ENCODE measurements at regions not wholly inside any gene's neighbourhood (a gene's known extent, or its start where the extent isn't known, plus 50 kb on each side); places are given as distances from the start of the nearest gene placed in this dataset.

DNA sequence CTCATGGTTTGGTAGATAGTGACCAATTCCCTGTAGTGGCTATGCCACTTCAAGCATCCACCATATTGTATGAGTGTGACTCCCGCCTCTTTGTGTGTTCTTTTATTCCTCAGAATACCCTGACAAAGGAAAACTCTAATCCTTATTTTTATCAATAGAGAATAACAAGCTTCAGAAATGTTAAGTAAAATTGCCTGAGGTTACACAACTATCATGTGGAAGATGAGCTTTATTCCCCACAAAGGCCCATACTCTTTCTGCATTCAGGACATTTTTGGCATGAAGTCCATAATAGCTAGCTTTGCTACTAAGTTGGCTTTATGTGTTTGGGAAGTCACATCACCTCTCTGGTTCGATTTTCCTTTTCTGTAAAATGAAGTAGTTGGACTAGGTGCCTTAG lies 276.8 kb downstream of the PIK3C3 start:
- no peak overlapping the region for H3K9ac ChIP-seq (ENCODE audit: insufficient read depth, low read length)
- no peak for DNase-seq (ENCODE audit: low read depth in 2 of 2)
- H3K27me3 ChIP-seq (ENCODE audit: control insufficient read depth, insufficient read depth, low read length), result no peaks in the 10 kb centered on the region
- H4K20me1 ChIP-seq (ENCODE audit: control insufficient read depth, extremely low read depth, insufficient read depth, low read length), result no peaks in the 10 kb centered on the region
- TF ChIP-seq EZH2 (IDR thresholded peaks at IDR 0.05; ENCODE audit: low read length, missing control alignments), result no peak
- TF ChIP-seq, protein P1, sequence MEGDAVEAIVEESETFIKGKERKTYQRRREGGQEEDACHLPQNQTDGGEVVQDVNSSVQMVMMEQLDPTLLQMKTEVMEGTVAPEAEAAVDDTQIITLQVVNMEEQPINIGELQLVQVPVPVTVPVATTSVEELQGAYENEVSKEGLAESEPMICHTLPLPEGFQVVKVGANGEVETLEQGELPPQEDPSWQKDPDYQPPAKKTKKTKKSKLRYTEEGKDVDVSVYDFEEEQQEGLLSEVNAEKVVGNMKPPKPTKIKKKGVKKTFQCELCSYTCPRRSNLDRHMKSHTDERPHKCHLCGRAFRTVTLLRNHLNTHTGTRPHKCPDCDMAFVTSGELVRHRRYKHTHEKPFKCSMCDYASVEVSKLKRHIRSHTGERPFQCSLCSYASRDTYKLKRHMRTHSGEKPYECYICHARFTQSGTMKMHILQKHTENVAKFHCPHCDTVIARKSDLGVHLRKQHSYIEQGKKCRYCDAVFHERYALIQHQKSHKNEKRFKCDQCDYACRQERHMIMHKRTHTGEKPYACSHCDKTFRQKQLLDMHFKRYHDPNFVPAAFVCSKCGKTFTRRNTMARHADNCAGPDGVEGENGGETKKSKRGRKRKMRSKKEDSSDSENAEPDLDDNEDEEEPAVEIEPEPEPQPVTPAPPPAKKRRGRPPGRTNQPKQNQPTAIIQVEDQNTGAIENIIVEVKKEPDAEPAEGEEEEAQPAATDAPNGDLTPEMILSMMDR (conservative IDR thresholded peaks at IDR 0.05 in 1 of 2, IDR thresholded peaks at IDR 0.05 in 1 of 2; ENCODE audit: low read depth in 1 of 2, low read length in 2 of 2), result no peak
- H3K4me2 ChIP-seq (ENCODE audit: extremely low read depth, insufficient read depth, low read length), result no peak overlapping the region
- no peaks in the 10 kb centered on the region for H3K79me2 ChIP-seq (ENCODE audit: control insufficient read depth, insufficient read depth, low read length)
- no peak overlapping the region for H3K4me3 ChIP-seq (replicated peaks in 1 of 4; ENCODE audit: control extremely low read depth in 1 of 4, insufficient read depth in 1 of 4, low read depth in 3 of 4, low read length in 4 of 4)
- H3K4me1 ChIP-seq (ENCODE audit: control insufficient read depth, extremely low read depth, insufficient read depth, low read length), result no peaks in the 10 kb centered on the region
- H2AFZ ChIP-seq (ENCODE audit: low read length), result no peak overlapping the region
- H3K27ac ChIP-seq (ENCODE audit: insufficient read depth, low read length), result no peak overlapping the region
- no peaks in the 10 kb centered on the region for H3K9me3 ChIP-seq (ENCODE audit: control insufficient read depth, insufficient read depth, low read depth, low read length)
- no peaks in the 10 kb centered on the region for H3K36me3 ChIP-seq (ENCODE audit: control insufficient read depth, insufficient read depth, low read length)

DNA sequence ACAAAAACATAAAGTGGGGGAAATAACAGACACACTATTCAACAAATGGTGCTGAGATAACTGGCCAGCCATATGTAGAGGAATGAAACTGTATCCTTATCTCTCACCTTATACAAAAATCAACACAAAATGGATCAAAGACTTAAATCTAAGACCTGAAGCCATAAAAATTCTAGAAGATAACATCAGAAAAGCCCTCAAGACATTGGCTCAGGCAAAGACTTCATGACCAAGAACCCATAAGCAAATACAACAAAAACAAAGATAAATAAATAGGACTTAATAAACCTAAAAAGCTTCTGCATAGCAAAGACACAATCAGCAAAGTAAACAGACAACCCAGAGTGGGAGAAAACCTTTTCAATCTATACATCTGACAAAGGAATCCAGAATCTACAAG lies 278.9 kb downstream of the PIK3C3 start:
- DNase-seq (ENCODE audit: low read depth in 2 of 2), result no peak
- Histone ChIP-seq H3K79me2 (ENCODE audit: control insufficient read depth, insufficient read depth, low read length) (no peaks in the 10 kb centered on the region), H3K9ac (ENCODE audit: insufficient read depth, low read length) (no peak overlapping the region), H3K36me3 (ENCODE audit: control insufficient read depth, insufficient read depth, low read length) (no peaks in the 10 kb centered on the region), H3K4me3 (replicated peaks in 1 of 4; ENCODE audit: control extremely low read depth in 1 of 4, insufficient read depth in 1 of 4, low read depth in 3 of 4, low read length in 4 of 4) (no peak overlapping the region), H3K4me1 (ENCODE audit: control insufficient read depth, extremely low read depth, insufficient read depth, low read length) (no peaks in the 10 kb centered on the region), H4K20me1 (ENCODE audit: control insufficient read depth, extremely low read depth, insufficient read depth, low read length) (no peaks in the 10 kb centered on the region), H3K27me3 (ENCODE audit: control insufficient read depth, insufficient read depth, low read length) (no peaks in the 10 kb centered on the region), H3K27ac (ENCODE audit: insufficient read depth, low read length) (no peak overlapping the region), H3K9me3 (ENCODE audit: control insufficient read depth, insufficient read depth, low read depth, low read length) (no peaks in the 10 kb centered on the region), H2AFZ (ENCODE audit: low read length) (no peak overlapping the region), H3K4me2 (ENCODE audit: extremely low read depth, insufficient read depth, low read length) (no peak overlapping the region)
- TF ChIP-seq, protein P1 (conservative IDR thresholded peaks at IDR 0.05 in 1 of 2, IDR thresholded peaks at IDR 0.05 in 1 of 2; ENCODE audit: low read depth in 1 of 2, low read length in 2 of 2), result no peak
- no peak for TF ChIP-seq EZH2 (IDR thresholded peaks at IDR 0.05; ENCODE audit: low read length, missing control alignments)

DNA sequence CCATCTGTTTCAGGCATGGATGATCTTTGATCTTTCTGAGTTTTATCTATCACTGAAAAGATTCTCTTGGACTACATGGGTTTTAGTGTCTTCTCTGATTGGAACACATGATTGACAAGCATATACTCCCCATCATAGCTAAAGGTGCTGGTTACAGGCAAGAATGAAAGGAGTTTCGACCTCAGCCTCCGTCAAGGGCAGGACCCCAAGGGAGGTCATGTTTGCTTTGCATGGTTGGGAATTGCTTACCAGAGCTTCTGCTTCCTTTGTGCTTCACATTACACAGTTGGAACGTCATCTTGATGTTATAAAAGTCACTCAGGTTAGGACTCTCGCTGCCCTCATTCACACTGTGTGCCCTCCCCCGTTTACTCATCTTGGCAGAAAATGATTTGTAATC lies 287.7 kb downstream of the PIK3C3 start:
- H3K9ac ChIP-seq (ENCODE audit: insufficient read depth, low read length), result no peak overlapping the region
- no peak overlapping the region for H3K27ac ChIP-seq (ENCODE audit: insufficient read depth, low read length)
- no peaks in the 10 kb centered on the region for H3K79me2 ChIP-seq (ENCODE audit: control insufficient read depth, insufficient read depth, low read length)
- TF ChIP-seq, protein P1 (conservative IDR thresholded peaks at IDR 0.05 in 1 of 2, IDR thresholded peaks at IDR 0.05 in 1 of 2; ENCODE audit: low read depth in 1 of 2, low read length in 2 of 2), result no peak
- TF ChIP-seq EZH2 (IDR thresholded peaks at IDR 0.05; ENCODE audit: low read length, missing control alignments), result no peak
- no peaks in the 10 kb centered on the region for H3K9me3 ChIP-seq (ENCODE audit: control insufficient read depth, insufficient read depth, low read depth, low read length)
- no peak overlapping the region for H3K4me2 ChIP-seq (ENCODE audit: extremely low read depth, insufficient read depth, low read length)
- no peak for DNase-seq (ENCODE audit: low read depth in 2 of 2)
- H4K20me1 ChIP-seq (ENCODE audit: control insufficient read depth, extremely low read depth, insufficient read depth, low read length), result no peaks in the 10 kb centered on the region
- no peaks in the 10 kb centered on the region for H3K36me3 ChIP-seq (ENCODE audit: control insufficient read depth, insufficient read depth, low read length)
- no peaks in the 10 kb centered on the region for H3K27me3 ChIP-seq (ENCODE audit: control insufficient read depth, insufficient read depth, low read length)
- H2AFZ ChIP-seq (ENCODE audit: low read length), result no peak overlapping the region
- no peaks in the 10 kb centered on the region for H3K4me1 ChIP-seq (ENCODE audit: control insufficient read depth, extremely low read depth, insufficient read depth, low read length)
- no peak overlapping the region for H3K4me3 ChIP-seq (replicated peaks in 1 of 4; ENCODE audit: control extremely low read depth in 1 of 4, insufficient read depth in 1 of 4, low read depth in 3 of 4, low read length in 4 of 4)

Measured in fibroblast of lung (primary cell).